Mucosa of descending colon (tissue), 3 donors: ENCODE measurements at regions not wholly inside any gene's neighbourhood (a gene's known extent, or its start where the extent isn't known, plus 50 kb on each side); places are given as distances from the start of the nearest gene placed in this dataset.
"Not testable (repeated sequence)": the region's sequence is repeated elsewhere in the genome, so short reads cannot be mapped to it uniquely, and the experiment has no call there.

Experiments used
- ATAC-seq: fragments of 200-7000 bp; cut with Tn5 transposase; one replicate; pipeline ENCODE4 v1.9.1; 2020; ENCODE audit warnings: mild to moderate bottlenecking, moderate library complexity
- DNase-seq, 3 donors: peaks; one replicate each; pipeline ENCODE4 v3.0.0-alpha.2; 2020
- H3K36me3 ChIP-seq: fragments of 200-600 bp; one replicate; pipeline ENCODE4 v1.8.0; 2021; ENCODE audit warnings: low read depth, mild to moderate bottlenecking
- H3K4me1 ChIP-seq: fragments of 200-600 bp; one replicate; pipeline ENCODE4 v1.8.0; 2021; ENCODE audit warnings: low read depth, mild to moderate bottlenecking
- H3K4me3 ChIP-seq: fragments of 200-600 bp; one replicate; pipeline ENCODE4 v1.8.0; 2021; ENCODE audit warnings: mild to moderate bottlenecking
- H3K9me3 ChIP-seq: fragments of 200-600 bp; one replicate; pipeline ENCODE4 v1.8.0; 2021; ENCODE audit warnings: mild to moderate bottlenecking
- CTCF ChIP-seq: fragments of 200-600 bp; IDR thresholded peaks from one replicate; pipeline ENCODE4 v1.8.0; 2022; ENCODE audit warnings: antibody characterized with exemption, mild to moderate bottlenecking
- intact Hi-C, 2 donors: fragments of 100-400 bp; cut with DNase I in 1 of 2; cut with micrococcal nuclease in 1 of 2; formaldehyde crosslinking; loops; one replicate each; pipeline versions ENCODE4 v1.11.0 to v1.11.1; 2022; cut with DNase I, micrococcal nuclease
- donor health status: DM: no; HTN: no; CAD: no; lungs with moderate emphysema.
- donor health status: DM: no; HTN: no; CAD: no.
- donor health status: DM: no; HTN: yes; CAD: no.

- Histone ChIP-seq H3K36me3 (no peaks in the 10 kb centered on the region), H3K9me3 (peaks cover 8% of the 10 kb centered on the region), H3K4me3 (no peak overlapping the region), H3K4me1 (no peaks in the 10 kb centered on the region)
- TF ChIP-seq CTCF: no peak
- ATAC-seq: no peak
- no peak for DNase-seq
- intact Hi-C loops: no loop called here
Observed at GRCh38 chr1:112144733-112145426, 155.4 kb upstream of the KCND3 start.

- Histone ChIP-seq H3K36me3 (no peaks in the 10 kb centered on the region), H3K4me1 (no peaks in the 10 kb centered on the region), H3K4me3 (no peak overlapping the region), H3K9me3 (peaks cover 9% of the 10 kb centered on the region)
- no peak for DNase-seq
- intact Hi-C loops: no loop called here
- no peak for TF ChIP-seq CTCF
- ATAC-seq: no peak
Observed at GRCh38 chr1:112146201-112146715, 156.8 kb upstream of the KCND3 start.

- H3K36me3 ChIP-seq, H3K9me3 ChIP-seq, DNase-seq, H3K4me1 ChIP-seq, intact Hi-C loops, H3K4me3 ChIP-seq, ATAC-seq: not testable (repeated sequence)
Observed at GRCh38 chr1:112160214-112160613, 170.7 kb upstream of the KCND3 start.

GRCh38 chr1:112165375-112165774, 175.9 kb upstream of the KCND3 start:
- DNase-seq (no peak), ATAC-seq (no peak)
- Histone ChIP-seq H3K4me1 (no peaks in the 10 kb centered on the region), H3K9me3 (no peaks in the 10 kb centered on the region), H3K4me3 (no peak overlapping the region), H3K36me3 (no peaks in the 10 kb centered on the region)
- intact Hi-C loops: no loop called here
- TF ChIP-seq CTCF: no peak

GRCh38 chr1:112169517-112169916, 180.0 kb upstream of the KCND3 start:
- no peak for ATAC-seq
- no peak for TF ChIP-seq CTCF
- intact Hi-C loops: no loop called here

GRCh38 chr1:112172294-112172882, 182.9 kb upstream of the KCND3 start:
- DNase-seq (peak in 1 of 3 donors; percentile 46), ATAC-seq (no peak)
- no peaks in the 10 kb centered on the region for H3K36me3 ChIP-seq
- H3K4me3 ChIP-seq: no peak overlapping the region
- no peak for TF ChIP-seq CTCF
- no peaks in the 10 kb centered on the region for H3K9me3 ChIP-seq
- intact Hi-C loops: no loop called here
- H3K4me1 ChIP-seq: no peaks in the 10 kb centered on the region

More at GRCh38 chr1:112169517-112169916, 180.0 kb upstream of the KCND3 start:
- H3K9me3 ChIP-seq: no peaks in the 10 kb centered on the region
- H3K4me3 ChIP-seq: no peak overlapping the region
- no peak for DNase-seq
- H3K4me1 ChIP-seq: no peaks in the 10 kb centered on the region
- H3K36me3 ChIP-seq: no peaks in the 10 kb centered on the region
